ENCODE measurements at regions not wholly inside any gene's neighbourhood (a gene's known extent, or its start where the extent isn't known, plus 50 kb on each side); places are given as distances from the start of the nearest gene placed in this dataset.

DNA sequence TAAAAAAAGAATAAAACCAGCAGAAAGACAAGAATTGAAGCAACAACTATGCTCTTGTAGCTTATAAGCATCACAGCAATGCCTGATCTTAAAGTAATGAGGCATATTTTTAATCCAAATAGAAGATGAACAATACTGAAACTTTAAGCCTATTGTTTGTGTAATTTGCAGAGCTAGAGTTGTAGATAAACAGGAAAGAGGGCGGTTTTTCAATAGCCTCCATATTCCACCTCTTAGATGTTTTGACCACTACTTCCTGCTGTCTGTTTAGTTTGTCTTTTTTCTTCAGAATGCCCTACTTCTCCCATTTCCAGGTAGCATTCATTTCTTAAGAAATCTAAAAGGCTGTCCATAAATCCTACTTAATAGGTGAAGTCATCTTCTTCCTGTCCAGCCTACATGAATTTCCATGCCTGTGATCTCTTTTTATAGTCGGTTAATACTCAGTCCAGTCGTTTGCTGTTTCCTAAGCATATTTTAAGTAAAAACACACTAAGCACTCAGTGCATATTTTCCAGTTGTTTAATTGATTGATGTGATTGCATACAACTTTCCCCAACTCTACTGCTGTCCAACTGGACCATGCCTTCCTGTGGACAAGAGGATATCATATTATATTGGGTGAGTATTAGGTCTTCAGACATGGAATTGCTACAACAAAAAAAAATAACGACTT lies 308.1 kb downstream of the TFEC start:
- Histone ChIP-seq H3K27ac (no peak overlapping the region), H3K4me3 (ENCODE audit: low read depth in 1 of 2, low read length in 1 of 2) (no peak overlapping the region), H3K36me3 (no peaks in the 10 kb centered on the region), H3K9me3 (no peaks in the 10 kb centered on the region), H3K4me1 (ENCODE audit: control insufficient read depth in 1 of 2, insufficient read depth in 1 of 2, low read depth in 1 of 2, low read length in 1 of 2) (no peaks in the 10 kb centered on the region), H3K27me3 (no peaks in the 10 kb centered on the region)
- TF ChIP-seq, protein P1, sequence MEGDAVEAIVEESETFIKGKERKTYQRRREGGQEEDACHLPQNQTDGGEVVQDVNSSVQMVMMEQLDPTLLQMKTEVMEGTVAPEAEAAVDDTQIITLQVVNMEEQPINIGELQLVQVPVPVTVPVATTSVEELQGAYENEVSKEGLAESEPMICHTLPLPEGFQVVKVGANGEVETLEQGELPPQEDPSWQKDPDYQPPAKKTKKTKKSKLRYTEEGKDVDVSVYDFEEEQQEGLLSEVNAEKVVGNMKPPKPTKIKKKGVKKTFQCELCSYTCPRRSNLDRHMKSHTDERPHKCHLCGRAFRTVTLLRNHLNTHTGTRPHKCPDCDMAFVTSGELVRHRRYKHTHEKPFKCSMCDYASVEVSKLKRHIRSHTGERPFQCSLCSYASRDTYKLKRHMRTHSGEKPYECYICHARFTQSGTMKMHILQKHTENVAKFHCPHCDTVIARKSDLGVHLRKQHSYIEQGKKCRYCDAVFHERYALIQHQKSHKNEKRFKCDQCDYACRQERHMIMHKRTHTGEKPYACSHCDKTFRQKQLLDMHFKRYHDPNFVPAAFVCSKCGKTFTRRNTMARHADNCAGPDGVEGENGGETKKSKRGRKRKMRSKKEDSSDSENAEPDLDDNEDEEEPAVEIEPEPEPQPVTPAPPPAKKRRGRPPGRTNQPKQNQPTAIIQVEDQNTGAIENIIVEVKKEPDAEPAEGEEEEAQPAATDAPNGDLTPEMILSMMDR (IDR thresholded peaks at IDR 0.05), result no peak

- H3K27me3 ChIP-seq, result no peaks in the 10 kb centered on the region
- TF ChIP-seq, protein P1 (IDR thresholded peaks at IDR 0.05), result no peak
Measured at GRCh38 chr7:115721293-115722217, 309.0 kb downstream of the TFEC start.

GRCh38 chr7:115719963-115720362 lies 310.6 kb downstream of the TFEC start:
- Histone ChIP-seq H3K9me3 (no peaks in the 10 kb centered on the region), H3K27ac (no peak overlapping the region), H3K36me3 (no peaks in the 10 kb centered on the region), H3K4me1 (ENCODE audit: control insufficient read depth in 1 of 2, insufficient read depth in 1 of 2, low read depth in 1 of 2, low read length in 1 of 2) (no peaks in the 10 kb centered on the region), H3K4me3 (ENCODE audit: low read depth in 1 of 2, low read length in 1 of 2) (no peak overlapping the region), H3K27me3 (no peaks in the 10 kb centered on the region)
- TF ChIP-seq, protein P1 (IDR thresholded peaks at IDR 0.05), result no peak

More at GRCh38 chr7:115721293-115722217, 309.0 kb downstream of the TFEC start:
- Histone ChIP-seq H3K36me3 (no peaks in the 10 kb centered on the region), H3K4me3 (ENCODE audit: low read depth in 1 of 2, low read length in 1 of 2) (no peak overlapping the region), H3K4me1 (ENCODE audit: control insufficient read depth in 1 of 2, insufficient read depth in 1 of 2, low read depth in 1 of 2, low read length in 1 of 2) (no peaks in the 10 kb centered on the region), H3K9me3 (no peaks in the 10 kb centered on the region), H3K27ac (no peak overlapping the region)

DNA sequence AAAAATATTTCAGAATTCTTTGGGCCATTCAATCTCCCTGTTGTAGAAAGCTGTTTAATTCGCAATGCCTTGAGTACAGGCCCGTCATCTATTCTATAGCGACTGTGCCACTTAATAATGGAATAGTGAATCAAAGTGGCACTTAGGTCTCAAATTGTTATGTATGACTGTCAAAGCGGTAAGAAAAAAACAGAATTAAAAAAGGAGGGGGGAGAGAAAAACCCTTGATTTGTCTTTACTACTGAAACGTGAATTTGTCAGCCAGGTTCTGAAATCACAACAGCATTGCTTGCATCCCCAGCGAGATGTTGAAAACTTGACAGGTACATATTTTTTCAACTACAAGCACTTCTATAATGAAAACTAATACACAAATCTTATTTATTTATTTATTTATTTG lies 320.9 kb downstream of the TFEC start:
- Histone ChIP-seq H3K9me3 (no peaks in the 10 kb centered on the region), H3K36me3 (no peaks in the 10 kb centered on the region), H3K4me3 (ENCODE audit: low read depth in 1 of 2, low read length in 1 of 2) (no peak overlapping the region), H3K27me3 (no peaks in the 10 kb centered on the region), H3K27ac (no peak overlapping the region), H3K4me1 (ENCODE audit: control insufficient read depth in 1 of 2, insufficient read depth in 1 of 2, low read depth in 1 of 2, low read length in 1 of 2) (no peaks in the 10 kb centered on the region)
- TF ChIP-seq, protein P1 (IDR thresholded peaks at IDR 0.05), result no peak

DNA sequence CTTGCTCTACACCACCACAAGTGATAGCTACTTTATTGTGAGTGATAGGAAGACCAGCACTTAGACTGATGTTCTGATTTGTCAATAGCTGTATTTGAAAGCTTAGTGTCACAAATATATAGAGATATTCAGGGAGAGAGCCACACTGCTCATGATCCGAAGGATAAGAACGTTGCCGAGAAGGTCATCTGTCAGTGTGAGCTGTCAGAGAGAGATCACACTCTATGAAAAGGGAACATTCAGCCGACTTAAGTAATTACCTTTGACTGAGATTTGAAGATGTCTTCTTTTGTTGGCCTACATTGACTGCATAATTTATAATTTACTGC lies 322.6 kb downstream of the TFEC start:
- H3K4me1 ChIP-seq (ENCODE audit: control insufficient read depth in 1 of 2, insufficient read depth in 1 of 2, low read depth in 1 of 2, low read length in 1 of 2), result no peaks in the 10 kb centered on the region
- H3K9me3 ChIP-seq, result no peaks in the 10 kb centered on the region
- H3K36me3 ChIP-seq, result no peaks in the 10 kb centered on the region
- no peak overlapping the region for H3K27ac ChIP-seq
- TF ChIP-seq, protein P1 (IDR thresholded peaks at IDR 0.05), result no peak
- no peaks in the 10 kb centered on the region for H3K27me3 ChIP-seq
- no peak overlapping the region for H3K4me3 ChIP-seq (ENCODE audit: low read depth in 1 of 2, low read length in 1 of 2)
